ENCODE measurements at regions not wholly inside any gene's neighbourhood (a gene's known extent, or its start where the extent isn't known, plus 50 kb on each side); places are given as distances from the start of the nearest gene placed in this dataset.

GRCh38 chr4:11549525-11549924 is 120.8 kb upstream of the HS3ST1 start:
- DNase-seq, result no peak

GRCh38 chr4:11548597-11549082 is 119.9 kb upstream of the HS3ST1 start:
- DNase-seq, result no peak

- DNase-seq, result no peak
Measured at GRCh38 chr4:11546391-11547175, 117.9 kb upstream of the HS3ST1 start.

GRCh38 chr4:11545651-11546050 is 117.0 kb upstream of the HS3ST1 start:
- DNase-seq, result no peak

GRCh38 chr4:11544211-11544610 is 115.5 kb upstream of the HS3ST1 start:
- no peak for DNase-seq

GRCh38 chr4:11543706-11544105 is 115.0 kb upstream of the HS3ST1 start:
- no peak for DNase-seq

- no peak for DNase-seq
Measured at GRCh38 chr4:11542952-11543351, 114.3 kb upstream of the HS3ST1 start.

- no peak for DNase-seq
Measured at GRCh38 chr4:11537846-11538245, 109.2 kb upstream of the HS3ST1 start.

- DNase-seq, result no peak
Measured at GRCh38 chr4:11535333-11535732, 106.6 kb upstream of the HS3ST1 start.

- no peak for DNase-seq
Measured at GRCh38 chr4:11534623-11535302, 106.1 kb upstream of the HS3ST1 start.

GRCh38 chr4:11532138-11532537 is 103.4 kb upstream of the HS3ST1 start:
- no peak for DNase-seq

GRCh38 chr4:11529625-11530201 is 101.0 kb upstream of the HS3ST1 start:
- DNase-seq, result no peak

- DNase-seq, result no peak
Measured at GRCh38 chr4:11525085-11525484, 96.4 kb upstream of the HS3ST1 start.

- DNase-seq, result no peak
Measured at GRCh38 chr4:11518754-11519153, 90.1 kb upstream of the HS3ST1 start.

- no peak for DNase-seq
Measured at GRCh38 chr4:11514779-11515419, 86.2 kb upstream of the HS3ST1 start.

- no peak for DNase-seq
Measured at GRCh38 chr4:11514003-11514402, 85.3 kb upstream of the HS3ST1 start.

GRCh38 chr4:11512871-11513270 is 84.2 kb upstream of the HS3ST1 start:
- no peak for DNase-seq

- no peak for DNase-seq
Measured at GRCh38 chr4:11511321-11511720, 82.6 kb upstream of the HS3ST1 start.

GRCh38 chr4:11507920-11508319 is 79.2 kb upstream of the HS3ST1 start:
- no peak for DNase-seq

- DNase-seq, result no peak
Measured at GRCh38 chr4:11506194-11506593, 77.5 kb upstream of the HS3ST1 start.

GRCh38 chr4:11505221-11505971 is 76.7 kb upstream of the HS3ST1 start:
- DNase-seq, result no peak

- DNase-seq, result no peak
Measured at GRCh38 chr4:11503166-11503565, 74.5 kb upstream of the HS3ST1 start.

GRCh38 chr4:11497972-11498371 is 69.3 kb upstream of the HS3ST1 start:
- DNase-seq, result no peak
